GM21576 (cell line): ENCODE measurements at regions not wholly inside any gene's neighbourhood (a gene's known extent, or its start where the extent isn't known, plus 50 kb on each side); places are given as distances from the start of the nearest gene placed in this dataset.
"Not testable (repeated sequence)": the region's sequence is repeated elsewhere in the genome, so short reads cannot be mapped to it uniquely, and the experiment has no call there.

Experiments
- ATAC-seq: cut with Tn5 transposase; IDR thresholded peaks from one replicate; pipeline ENCODE4 v1.9.1; 2021; ENCODE audit warnings: mild to moderate bottlenecking, moderate library complexity; ENCODE audit not compliant: unreplicated experiment

DNA sequence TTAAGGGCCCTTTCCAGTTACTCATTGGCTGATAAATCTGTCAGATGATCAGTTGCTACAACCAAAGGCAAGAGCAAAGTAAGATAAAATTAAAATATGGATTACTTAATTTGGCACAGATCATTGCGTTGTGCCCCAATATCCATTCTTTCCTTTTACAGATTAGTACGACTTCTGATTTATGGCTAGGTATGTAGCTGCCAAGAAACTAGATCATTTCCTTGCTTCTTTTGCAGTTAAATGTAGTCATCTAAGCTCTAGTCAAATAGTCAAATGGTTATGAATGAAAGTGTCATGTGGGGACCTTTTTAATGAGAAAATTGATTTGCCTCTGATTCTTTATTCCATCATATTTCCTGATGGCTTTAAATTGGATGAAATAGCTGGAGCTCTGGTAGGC lies 1039.9 kb upstream of the FLRT2 start:
- ATAC-seq, result no peak

DNA sequence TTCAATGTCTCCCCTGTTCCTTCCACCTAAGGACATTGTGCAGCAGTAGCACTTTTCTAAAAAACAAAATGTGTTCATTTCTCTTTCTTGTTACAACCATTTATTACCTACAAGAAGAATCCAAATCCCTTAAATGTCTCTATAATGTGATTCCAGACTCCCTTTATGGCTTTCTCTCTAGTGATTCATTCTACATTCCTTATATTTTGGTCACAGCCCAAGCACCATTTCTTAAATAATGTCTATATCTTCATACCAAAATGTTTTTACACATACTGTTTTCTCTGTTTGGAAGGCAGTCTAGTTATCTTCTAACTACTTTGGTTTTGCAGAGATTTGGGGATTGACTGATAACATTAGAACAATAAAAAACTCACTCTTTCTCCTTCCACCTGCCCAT lies 1037.3 kb upstream of the FLRT2 start:
- ATAC-seq, result no peak

DNA sequence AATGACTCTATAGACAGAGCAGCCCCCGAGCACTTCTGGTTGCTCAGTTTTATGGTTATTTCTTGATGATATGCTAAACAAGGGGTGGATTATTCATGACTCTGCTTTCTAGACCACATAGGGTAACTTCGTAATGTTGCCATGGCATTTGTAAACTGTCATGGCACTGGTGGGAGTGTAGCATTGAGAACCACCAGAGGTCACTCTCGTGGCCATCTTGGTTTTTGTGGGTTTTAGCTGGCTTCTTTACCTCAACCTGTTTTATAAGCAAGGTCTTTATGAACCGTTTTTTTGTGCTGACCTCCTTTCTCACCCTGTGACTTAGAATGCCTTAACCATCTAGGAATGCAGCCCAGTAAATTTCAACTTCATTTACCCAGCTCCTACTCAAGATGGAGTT lies 1036.2 kb upstream of the FLRT2 start:
- ATAC-seq, result no peak

DNA sequence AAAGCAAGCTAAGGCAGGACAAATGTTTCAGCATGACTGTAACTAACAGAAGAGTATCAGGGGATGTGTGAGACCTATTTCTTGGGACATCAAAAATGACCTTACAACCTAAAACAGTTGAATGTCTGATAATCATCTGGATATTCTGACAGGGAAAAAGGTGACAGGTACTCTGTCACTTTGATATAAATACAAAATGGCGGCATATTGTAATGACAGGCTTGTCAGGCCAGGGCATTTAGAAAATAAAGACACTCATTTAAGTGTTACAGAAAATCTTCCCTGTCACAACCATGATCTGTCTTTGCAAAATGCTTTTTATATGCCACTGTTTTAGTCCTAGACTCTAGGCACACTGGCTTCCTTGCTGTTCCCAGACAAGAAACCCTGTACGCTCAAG lies 1033.3 kb upstream of the FLRT2 start:
- no peak for ATAC-seq

DNA sequence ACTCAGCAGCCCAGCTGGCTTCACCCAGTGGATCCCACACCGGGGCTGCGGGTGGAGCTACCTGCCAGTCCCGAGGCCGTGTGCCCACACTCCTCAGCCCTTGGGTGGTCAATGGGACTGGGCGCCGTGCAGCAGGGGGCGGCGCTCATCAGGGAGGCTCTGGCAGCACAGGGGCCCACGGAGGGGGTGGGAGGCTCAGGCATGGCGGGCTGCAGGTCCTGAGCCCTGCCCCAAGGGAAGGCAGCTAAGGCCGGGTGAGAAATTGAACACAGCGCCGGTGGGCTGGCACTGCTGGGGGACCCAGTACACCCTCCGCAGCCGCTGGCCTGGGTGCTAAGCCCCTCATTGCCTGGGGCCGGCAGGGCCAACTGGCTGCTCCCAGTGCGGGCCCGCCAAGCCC lies 1017.1 kb upstream of the FLRT2 start:
- not testable (repeated sequence) for ATAC-seq

DNA sequence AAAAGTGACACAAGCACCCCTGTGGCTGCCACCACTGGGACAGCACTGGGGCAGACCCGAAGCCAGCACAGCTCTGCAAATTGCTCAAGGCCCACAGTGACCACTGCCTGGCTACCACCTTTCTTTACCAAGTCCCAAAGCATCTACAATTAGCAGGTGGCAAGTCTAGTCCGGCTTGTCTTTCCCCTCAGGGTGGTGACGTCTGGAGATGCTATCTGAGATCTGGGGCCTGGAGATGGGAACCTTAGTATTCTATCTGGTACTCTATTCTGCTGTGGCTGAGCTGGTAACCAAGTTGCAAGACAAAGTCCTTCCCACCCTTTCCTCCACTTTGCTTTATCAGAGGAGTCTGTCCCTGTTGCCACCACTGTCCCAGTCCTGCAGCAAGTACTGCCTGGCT lies 1010.1 kb upstream of the FLRT2 start:
- no peak for ATAC-seq

DNA sequence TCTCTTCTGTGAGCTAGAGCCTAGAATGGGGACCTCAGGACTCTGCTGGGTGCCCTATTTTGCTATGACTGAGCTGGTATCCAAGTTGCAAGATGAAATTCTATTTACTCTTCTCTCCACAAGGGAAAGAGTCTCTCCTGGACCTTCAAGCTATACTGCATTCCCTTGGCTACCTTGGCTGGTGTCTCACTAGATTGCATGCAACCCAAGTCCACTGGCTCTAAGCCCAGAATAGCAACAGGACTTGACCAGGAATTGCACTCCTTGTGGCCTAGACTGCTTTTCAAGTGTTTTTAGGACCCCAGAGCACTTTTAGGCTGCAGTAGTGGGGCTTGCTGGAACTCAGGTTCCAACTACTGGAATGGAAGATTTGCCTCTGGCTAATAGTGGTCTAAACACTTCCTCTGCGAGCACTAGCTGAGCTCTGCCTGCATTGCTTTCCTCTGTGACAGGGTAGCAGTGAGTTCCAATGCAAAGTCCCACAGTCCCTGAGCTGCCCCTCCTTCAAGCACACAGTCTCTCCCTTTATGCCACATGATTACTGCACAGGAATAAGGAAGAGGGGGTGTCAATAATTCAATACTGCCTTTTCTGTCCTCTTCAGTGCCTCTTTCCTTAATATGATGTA lies 1009.1 kb upstream of the FLRT2 start:
- ATAC-seq, result no peak

DNA sequence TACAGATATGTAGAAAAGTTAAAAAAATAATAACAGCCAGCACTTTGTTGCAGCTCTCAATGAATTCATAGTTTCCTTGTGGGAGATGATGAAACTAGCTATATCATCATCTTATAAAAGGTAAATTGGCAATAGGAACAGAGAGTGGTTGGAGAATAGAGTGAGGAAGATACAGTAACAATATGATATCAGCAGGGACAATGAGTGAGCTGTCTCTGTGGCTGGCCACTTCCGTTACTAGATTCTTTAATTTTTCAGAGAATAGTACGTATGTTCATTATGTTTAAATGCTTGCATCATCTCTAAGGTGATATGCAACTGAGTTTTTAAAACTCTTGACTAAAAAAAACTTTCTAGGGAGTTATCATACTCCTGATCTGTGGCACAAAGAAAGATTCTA lies 1006.2 kb upstream of the FLRT2 start:
- ATAC-seq, result no peak

DNA sequence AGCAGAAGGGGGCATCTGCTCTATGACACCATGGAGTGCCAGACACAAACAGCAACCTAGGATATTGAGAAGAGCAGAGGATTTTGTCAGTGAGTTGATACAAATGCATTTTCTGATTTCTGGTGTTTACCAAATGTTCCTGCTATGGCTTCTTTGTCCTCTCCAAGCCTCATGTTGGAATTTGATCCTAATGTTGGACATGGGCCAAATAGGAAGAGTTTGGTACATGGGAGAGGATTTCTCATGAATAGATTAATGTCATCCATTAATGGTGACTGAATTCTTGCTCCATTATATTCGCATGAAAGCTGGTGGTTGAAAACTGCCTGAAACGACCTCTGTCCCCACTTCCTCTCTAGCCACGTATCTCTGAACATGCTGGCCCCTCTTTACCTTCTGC lies 1002.2 kb upstream of the FLRT2 start:
- no peak for ATAC-seq

DNA sequence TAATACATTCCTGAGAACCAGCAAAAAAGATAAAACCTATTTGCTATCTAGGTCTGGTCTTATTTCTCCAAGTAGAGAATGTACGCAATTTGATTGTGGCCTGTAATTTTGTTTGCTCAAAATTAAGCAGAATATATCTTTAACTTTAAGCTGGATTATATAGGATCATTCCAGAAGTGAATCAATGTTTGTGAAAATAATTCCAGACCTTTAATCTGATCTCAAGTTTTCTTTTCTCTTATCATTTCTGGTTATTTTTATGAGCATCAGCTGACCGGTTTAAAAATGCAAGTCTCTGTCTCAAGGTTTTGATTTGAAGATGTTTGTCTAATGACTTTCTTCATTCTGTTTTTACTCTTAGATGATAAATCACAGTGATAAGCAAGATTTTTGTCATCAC lies 997.9 kb upstream of the FLRT2 start:
- no peak for ATAC-seq

DNA sequence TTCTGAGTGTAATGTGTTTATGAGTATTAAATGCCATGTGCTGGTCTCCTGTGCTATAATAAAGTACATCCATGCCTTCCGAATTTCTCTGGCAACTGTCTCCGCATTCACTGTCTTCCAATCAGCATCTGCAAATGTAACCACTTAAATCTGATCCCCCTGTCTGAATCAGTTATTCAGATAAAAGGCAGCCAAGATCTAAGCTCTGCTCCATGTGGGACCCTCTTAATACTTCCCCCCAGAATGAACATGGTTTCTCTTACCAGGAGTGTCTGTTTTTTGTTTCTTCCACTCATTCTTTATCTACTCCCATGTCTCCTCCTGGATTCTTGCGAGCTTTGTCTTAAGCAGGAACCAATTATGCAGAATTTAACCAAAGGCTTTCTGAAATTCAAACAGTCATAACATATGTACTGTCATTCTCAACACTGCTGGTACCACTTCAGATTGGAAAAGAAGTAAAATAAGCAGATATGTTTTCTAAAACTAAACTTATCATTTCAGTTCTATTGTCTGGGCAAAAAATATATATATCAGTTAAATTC lies 996.7 kb upstream of the FLRT2 start:
- ATAC-seq, result no peak

DNA sequence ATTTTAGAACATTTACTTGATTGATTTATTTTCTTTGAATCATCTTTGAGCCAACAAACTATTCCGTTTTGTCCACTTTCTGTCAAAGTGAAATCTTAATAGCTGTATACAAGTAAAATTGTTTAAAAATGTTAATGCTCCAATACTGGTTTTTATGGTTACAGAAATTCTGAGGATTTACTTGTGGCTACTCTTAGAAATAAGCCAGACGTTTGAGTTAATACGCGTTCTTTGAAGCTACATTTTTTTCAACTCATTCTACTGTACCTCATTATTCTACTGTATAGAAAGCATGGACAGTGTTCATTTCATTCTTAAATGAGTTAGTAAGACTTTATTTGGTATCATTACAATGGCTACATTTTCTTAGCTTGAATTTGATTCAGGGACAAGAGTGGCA lies 996.2 kb upstream of the FLRT2 start:
- no peak for ATAC-seq

DNA sequence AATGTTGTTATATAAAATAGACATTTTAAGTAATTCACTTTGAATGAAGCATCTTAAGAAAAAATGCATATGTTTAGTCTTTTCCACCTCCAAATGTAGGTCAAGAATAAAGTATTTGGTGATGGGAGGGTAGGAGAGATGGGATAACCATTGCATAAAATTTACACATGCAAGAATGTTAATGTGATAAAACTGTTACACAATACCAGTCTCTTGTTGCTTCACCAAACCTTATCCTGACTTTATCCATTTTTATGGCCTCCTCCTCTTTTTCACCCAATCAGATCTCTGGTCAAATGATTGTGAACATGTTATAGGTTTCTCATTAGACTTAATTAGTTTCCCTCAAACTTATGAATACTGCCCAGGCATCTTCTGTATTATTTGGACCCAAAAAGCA lies 994.5 kb upstream of the FLRT2 start:
- ATAC-seq, result no peak

DNA sequence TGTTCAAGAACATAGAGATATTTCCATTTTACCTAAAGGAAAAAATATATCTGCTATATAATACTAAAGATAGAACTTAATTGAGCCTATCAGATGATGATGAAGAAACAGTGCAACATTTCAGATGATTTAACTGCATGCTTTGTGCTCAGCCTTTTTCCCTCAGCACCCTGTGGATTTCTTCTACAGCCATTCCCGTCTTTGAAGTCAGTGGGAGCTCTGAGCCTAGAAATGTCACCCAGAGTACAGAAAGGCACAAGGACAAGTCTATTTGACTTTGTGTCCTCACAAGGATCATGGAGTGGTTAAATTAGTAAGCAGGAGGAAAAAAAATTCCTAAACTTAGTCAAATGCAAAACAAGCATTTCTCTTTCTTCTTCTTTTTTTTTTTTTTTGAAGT lies 994.0 kb upstream of the FLRT2 start:
- ATAC-seq, result no peak

DNA sequence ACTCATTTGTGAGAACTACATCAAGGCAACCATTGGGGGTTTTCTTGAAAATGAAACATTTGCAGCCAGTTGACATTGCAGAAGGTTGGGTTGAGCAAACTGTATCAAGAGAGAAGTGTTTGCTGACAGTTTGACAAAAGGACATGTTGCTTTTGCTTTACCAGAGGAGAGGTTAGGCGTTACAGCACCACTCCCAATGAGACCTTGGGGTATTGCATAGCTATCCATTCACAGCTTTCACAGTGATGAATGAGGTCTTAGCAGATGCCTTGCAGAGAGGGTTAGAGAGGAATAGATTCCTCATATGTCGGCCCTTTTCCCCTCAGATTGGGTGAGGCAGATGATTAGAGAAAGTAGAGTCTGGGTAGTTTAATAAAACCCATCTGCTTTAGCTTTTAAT lies 988.9 kb upstream of the FLRT2 start:
- no peak for ATAC-seq

DNA sequence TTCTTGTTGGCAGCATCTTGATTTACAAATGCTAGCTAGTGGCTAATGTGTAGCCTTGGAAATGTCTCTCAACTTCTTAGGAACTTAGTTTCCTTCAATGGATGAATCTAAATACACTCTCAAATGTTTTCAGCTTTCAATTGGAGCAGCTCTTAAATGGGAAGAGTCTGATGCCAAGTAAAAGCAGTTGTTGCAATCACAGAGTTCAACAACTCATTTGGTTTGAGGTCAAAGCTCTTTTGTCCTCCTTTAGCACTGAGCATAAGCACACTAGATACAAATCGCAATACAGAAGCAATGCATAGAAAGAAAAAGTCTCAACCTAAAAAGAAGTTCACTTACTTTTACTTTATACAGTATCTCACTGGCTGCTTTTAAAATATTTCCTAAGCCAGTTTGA lies 986.1 kb upstream of the FLRT2 start:
- ATAC-seq, result no peak

DNA sequence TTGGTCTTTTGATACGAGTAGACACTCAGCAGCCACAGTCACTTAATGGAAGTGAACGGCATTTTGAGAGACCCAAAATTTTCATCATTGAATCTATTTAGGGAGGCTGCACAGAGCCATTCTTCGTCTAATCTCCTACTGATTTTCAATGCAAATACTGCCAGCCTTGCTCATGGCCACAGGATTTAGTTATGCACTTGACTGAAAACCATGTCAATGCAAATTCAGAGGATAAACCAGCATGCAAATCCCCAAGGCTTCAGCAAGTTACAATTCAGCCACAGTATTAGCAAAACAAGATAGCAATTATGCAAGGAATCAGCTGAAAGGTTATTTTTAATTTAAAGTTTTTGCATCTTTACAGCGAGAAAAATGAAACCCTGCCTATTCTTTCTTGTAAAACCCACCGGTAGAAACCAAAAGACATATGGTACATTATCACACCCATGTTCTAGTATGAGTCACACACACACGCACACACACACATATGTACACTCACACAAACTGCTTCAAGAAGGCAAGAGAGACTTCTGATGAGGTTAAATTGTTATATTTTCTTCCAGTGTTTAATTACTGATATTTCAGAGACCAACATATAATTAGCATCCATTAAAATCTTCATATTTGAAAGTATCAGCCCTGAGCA lies 985.3 kb upstream of the FLRT2 start:
- no peak for ATAC-seq

DNA sequence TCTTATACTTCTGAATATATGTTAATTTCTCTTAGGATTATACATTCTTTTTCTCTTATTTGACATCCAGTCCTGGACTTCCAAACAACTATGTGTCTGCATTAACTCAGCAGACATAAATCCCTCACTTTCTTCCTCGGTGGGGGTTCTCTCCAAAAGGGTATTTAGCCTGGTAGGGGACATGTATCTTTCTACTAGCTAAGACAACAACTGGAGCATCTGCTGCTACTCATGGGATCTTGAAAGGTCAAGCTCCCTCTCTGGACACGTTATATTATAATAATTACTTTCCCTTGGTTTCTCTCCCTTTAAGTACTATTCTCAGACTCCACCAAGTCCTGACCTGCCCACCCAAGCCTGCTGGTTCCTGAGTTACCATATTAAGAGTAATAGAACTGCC lies 983.7 kb upstream of the FLRT2 start:
- ATAC-seq, result no peak

DNA sequence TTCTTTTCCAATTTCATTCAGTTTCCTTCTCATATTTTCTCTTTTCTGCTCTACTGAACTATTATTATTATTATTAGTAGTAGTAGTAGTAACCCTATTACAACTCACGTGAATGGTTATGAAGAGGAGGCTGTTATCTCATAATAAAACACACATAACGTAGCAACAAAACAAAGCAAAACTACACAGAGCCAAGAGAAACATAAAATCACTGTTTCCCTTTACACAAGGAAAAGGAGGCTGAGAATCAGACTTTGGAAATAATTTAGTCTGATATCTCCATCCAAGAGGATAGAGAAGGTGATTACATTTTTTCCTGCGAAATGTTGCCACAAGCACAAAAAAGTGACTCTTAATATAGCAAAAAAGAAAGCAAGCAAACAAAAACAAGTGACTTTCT lies 975.8 kb upstream of the FLRT2 start:
- ATAC-seq, result no peak

DNA sequence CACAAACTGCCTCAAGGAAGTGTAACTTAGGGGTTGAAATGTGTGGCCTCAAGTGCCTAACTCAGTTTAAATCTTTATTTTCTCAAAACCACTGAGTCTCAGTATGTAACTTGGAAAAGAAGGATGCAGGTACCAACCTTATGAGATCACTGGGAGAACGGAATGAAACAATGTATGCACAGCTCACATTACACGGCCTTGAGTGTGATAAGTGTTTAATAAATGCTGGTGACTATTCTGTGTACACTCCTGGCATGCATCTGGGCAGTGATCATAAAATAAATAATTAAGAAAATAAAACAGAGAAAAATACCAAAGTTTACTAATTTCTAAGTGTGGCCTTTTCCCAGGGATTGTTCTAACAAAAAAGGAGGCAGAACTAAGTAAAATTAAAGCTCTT lies 974.5 kb upstream of the FLRT2 start:
- no peak for ATAC-seq

DNA sequence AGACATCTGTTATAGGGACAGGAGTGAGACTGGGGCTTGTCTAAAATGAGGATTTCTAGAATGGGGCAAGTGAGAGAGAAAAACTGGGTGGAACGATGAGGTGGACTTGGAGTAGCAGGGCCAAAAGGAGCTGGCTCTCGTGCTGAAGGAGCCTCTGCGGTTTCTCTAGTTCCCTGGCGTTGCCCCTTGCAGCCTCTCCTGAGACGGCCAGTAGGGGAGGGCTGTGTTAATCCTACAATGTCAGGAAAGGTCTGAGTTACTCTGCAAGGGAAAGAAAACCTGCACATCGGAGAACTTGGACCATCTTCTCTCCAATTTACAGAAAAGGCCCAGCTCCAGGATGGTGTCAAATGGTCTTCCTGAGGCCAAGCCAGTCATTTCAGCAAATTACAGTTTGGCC lies 963.8 kb upstream of the FLRT2 start:
- no peak for ATAC-seq

DNA sequence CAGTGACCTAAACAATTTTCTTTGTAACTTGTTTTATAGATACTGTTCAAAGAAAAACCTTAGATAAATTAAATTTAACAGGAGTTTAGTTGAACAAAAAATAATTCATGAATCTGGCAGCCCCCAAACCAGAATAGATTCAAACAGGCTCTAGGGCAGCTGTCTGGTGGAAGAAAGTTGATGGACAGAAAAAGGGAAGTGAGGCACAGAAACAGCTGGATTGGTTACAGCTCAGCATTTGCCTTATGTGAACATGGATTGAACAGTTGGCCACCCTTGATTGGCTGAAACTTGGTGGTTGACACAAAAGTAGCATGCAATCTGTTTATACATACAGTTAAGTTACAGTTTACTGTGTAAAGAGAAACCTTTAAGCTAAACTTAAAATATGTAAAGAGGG lies 954.3 kb upstream of the FLRT2 start:
- ATAC-seq, result no peak

DNA sequence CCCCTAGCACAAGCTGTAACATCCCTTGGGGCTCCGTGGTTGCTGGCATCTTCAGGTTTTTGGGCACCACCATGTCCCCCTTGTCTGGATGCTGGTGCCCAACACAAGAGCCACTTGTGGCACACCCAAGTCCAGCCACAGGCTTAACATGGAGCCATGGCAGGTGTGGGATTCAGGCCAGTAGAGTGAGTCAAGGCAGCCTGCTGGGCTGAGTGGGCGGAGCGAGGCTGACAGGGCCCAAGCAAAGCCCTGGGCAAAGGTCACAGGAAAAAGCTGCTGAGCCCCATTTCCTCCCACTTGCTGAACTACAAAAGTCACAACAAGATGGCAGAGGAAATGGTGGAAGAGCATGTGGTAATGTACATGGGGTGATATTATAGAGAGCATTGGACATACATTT lies 950.7 kb upstream of the FLRT2 start:
- ATAC-seq, result no peak
